WERI-Rb-1 (cell line): ENCODE measurements at regions not wholly inside any gene's neighbourhood (a gene's known extent, or its start where the extent isn't known, plus 50 kb on each side); places are given as distances from the start of the nearest gene placed in this dataset.
A peak's percentile ranks its signal among the peaks of the same experiment; 100 is the strongest.

Source experiments
- DNase-seq: peaks from one replicate; pipeline ENCODE4 v3.0.0-alpha.2; 2020
- H3K27ac ChIP-seq: fragments of 250-450 bp; sonication (Bioruptor Pico); 2 replicates; pipeline ENCODE4 v1.5.1; 2020; ENCODE audit warnings: mild to moderate bottlenecking, moderate library complexity
- H3K27me3 ChIP-seq: fragments of 250-450 bp; sonication (Bioruptor Pico); 2 replicates; pipeline ENCODE4 v1.5.1; 2021; ENCODE audit warnings: mild to moderate bottlenecking, low read depth, moderate library complexity; ENCODE audit not compliant: insufficient read depth, severe bottlenecking
- H3K36me3 ChIP-seq: fragments of 250-450 bp; sonication (Bioruptor Pico); 2 replicates; pipeline ENCODE4 v1.5.1; 2020; ENCODE audit warnings: mild to moderate bottlenecking, moderate library complexity
- H3K4me3 ChIP-seq: 2 replicates; pipeline ENCODE4 v1.5.1; 2011; ENCODE audit warnings: low read depth, mild to moderate bottlenecking, control low read depth, low read length
- H3K9me3 ChIP-seq: fragments of 250-450 bp; sonication (Bioruptor Pico); 2 replicates; pipeline ENCODE4 v1.5.1; 2021; ENCODE audit warnings: mild to moderate bottlenecking, moderate library complexity; ENCODE audit not compliant: severe bottlenecking
- TF ChIP-seq, protein P1 (sequence below): IDR thresholded peaks from 2 replicates; pipeline ENCODE4 v1.5.1; 2011; ENCODE audit warnings: low read depth, mild to moderate bottlenecking, control low read depth, inconsistent platforms, low read length

DNA sequence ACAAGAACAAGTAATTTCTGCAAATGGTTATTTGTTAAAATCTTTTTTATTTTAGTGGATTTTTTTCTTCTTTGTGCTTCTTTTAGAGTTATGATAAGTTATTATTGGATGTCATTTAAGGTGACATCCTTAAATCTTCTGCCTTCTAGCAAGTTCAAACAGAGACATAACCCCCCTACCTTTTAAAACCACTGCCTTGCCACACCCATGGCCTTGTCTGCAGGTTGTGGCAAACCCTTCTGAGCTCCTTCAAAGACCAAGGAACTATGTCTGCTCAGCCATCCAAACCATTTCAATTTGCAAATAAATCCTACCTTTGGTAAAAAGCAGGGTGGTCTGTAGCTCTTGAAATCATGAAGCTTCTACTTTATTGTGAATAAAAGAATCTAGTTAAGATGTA, 241.6 kb downstream of the FAM76B start:
- Histone ChIP-seq H3K9me3 (no peaks in the 10 kb centered on the region), H3K36me3 (no peaks in the 10 kb centered on the region), H3K27ac (no peak overlapping the region), H3K27me3 (no peaks in the 10 kb centered on the region), H3K4me3 (no peak overlapping the region)
- TF ChIP-seq, protein P1, sequence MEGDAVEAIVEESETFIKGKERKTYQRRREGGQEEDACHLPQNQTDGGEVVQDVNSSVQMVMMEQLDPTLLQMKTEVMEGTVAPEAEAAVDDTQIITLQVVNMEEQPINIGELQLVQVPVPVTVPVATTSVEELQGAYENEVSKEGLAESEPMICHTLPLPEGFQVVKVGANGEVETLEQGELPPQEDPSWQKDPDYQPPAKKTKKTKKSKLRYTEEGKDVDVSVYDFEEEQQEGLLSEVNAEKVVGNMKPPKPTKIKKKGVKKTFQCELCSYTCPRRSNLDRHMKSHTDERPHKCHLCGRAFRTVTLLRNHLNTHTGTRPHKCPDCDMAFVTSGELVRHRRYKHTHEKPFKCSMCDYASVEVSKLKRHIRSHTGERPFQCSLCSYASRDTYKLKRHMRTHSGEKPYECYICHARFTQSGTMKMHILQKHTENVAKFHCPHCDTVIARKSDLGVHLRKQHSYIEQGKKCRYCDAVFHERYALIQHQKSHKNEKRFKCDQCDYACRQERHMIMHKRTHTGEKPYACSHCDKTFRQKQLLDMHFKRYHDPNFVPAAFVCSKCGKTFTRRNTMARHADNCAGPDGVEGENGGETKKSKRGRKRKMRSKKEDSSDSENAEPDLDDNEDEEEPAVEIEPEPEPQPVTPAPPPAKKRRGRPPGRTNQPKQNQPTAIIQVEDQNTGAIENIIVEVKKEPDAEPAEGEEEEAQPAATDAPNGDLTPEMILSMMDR: no peak
- no peak for DNase-seq

DNA sequence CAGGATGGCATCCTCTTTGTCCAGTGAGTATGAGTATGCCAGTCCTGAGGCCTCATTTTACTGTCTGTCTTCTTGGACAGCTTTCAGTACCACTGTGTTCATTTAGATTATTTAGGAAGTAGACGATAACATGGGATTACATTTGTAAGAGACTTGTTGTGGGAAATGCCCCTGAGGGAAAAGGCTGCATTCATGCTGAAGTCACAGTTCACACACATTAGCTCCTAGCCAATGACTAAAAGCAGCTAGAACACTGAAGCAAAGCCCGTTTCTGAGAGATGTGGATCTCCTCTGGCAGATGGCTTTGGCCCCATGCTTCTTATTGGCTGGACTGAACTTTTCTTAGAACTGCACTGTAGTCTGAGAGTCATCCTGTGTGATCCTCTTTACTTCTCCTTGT, 242.4 kb downstream of the FAM76B start:
- Histone ChIP-seq H3K36me3 (no peaks in the 10 kb centered on the region), H3K27ac (no peak overlapping the region), H3K9me3 (no peaks in the 10 kb centered on the region), H3K27me3 (no peaks in the 10 kb centered on the region), H3K4me3 (no peak overlapping the region)
- TF ChIP-seq, protein P1: no peak
- DNase-seq: no peak

DNA sequence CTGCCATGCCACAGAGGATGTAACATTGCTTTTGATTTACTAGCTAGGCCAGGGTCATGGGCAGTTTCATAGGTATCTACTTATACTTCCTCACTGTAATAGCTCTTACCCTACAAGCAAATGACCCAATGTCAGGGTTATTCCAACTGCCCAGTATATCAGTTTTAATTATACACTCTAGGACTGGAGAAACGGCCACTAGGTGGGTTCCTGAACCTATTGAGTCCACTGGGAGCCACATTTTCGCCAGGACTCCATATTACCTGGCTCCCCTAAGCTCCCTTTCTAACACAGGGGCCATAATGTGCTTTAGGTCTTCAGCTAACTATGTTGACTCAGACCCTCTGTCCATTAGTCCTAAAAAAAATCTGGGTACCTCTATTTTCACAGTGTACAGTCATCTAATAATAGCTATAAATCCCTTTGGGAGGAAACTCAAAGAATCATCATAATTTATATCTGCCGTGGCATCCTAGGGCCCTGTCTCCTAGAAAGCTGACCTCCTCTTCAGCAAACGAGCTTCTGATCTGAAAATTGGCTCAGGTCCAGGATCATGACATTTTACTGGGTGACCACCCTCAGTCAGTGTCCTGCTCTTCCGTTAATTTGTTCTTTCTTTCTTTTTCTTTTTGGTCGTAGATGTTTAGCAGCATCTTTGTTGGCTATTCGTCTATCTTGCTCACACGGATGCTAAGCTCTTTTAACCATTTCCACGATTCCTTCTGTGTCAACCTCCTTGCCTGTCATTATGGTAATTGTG, 244.3 kb downstream of the FAM76B start:
- Histone ChIP-seq H3K27ac (no peak overlapping the region), H3K36me3 (no peaks in the 10 kb centered on the region), H3K9me3 (no peaks in the 10 kb centered on the region), H3K27me3 (no peaks in the 10 kb centered on the region), H3K4me3 (no peak overlapping the region)
- TF ChIP-seq, protein P1: 0 out of 2 replicates have a peak, but pooled peaks have one; percentile 17
- no peak for DNase-seq

DNA sequence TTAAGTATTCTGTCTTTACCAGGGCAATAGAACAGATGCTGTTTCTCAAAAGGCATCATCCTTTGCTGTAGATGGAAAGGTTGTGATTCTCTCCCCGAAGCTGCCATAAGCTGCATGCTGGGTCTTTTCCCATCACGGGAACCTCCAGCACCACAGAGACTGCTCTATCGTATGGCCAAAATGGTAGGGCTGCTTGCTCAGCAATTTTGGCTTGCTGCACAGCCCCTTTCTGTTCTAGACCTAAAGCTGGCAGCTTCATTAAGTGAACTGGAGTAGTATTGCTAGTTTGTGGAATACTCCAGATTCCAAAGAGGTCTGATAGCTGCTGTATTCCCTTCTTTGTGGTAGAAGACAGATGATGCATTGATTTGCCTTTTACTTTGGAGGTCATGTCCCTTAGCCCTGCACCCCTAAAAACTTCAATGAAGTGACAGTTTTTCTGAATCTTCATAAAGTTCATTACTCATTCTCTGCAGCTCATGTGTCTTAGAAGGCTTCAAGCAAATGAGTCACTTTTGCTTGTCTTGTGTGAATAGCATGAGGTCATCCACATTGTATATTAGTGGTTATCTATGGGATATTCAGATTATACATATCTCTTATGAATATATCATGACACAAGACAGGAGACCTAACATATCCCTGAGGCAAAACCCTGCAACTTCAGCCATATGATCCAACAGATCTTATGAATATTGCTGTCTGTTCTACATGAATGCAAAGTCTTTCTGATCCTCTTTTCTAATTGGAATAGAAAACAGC, 245.3 kb downstream of the FAM76B start:
- TF ChIP-seq, protein P1: no peak

DNA sequence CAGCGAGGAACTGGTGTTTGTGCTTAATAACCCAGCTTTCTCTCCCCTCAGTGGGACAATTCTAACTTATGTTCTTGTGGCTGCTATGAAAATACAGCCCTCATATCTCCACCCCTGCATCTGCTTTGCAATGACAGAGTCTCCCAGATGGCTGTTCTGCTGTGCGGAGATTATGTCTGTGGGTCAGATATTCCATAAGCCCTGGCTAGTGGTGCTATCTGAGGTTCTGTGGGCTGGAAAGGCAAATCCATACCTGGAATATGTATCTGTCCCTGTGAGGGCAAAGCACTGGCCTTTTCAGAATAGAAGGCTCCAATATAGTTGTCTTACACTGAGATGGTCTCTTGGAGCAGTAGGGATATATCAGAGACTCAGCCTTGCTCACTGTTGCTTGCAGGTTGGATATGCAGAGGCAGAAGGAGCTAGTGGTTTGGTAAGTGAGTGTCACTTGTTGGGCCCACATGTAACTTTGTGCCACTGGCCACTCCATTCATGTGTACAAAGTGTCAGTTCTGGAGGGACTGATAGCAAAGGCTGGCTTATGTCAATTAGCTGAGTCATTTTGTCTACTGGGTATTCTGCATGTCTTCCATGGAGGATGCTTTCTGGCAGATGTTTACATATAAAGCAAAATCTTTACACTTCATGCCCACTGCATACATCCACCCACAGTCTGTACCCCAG, 246.6 kb downstream of the FAM76B start:
- DNase-seq: no peak
- Histone ChIP-seq H3K9me3 (no peaks in the 10 kb centered on the region), H3K27me3 (no peaks in the 10 kb centered on the region), H3K36me3 (no peaks in the 10 kb centered on the region), H3K4me3 (no peak overlapping the region), H3K27ac (no peak overlapping the region)
- TF ChIP-seq, protein P1: no peak

More for the DNA sequence above, 245.3 kb downstream of the FAM76B start:
- no peaks in the 10 kb centered on the region for H3K27me3 ChIP-seq
- DNase-seq: no peak
- H3K9me3 ChIP-seq: no peaks in the 10 kb centered on the region
- H3K27ac ChIP-seq: no peak overlapping the region
- H3K4me3 ChIP-seq: no peak overlapping the region
- no peaks in the 10 kb centered on the region for H3K36me3 ChIP-seq
